GM12874 (cell line): ENCODE measurements at regions not wholly inside any gene's neighbourhood (a gene's known extent, or its start where the extent isn't known, plus 50 kb on each side); places are given as distances from the start of the nearest gene placed in this dataset.

Source experiments
- CTCF ChIP-seq: IDR thresholded peaks from 2 replicates; pipeline ENCODE4 v1.5.1; 2011; ENCODE audit warnings: low read depth, mild to moderate bottlenecking, control low read depth, low read length, moderate library complexity; ENCODE audit not compliant: insufficient read depth

GRCh38 chr9:126248680-126249079 lies 77.9 kb upstream of the MVB12B start:
- no peak for TF ChIP-seq CTCF

DNA sequence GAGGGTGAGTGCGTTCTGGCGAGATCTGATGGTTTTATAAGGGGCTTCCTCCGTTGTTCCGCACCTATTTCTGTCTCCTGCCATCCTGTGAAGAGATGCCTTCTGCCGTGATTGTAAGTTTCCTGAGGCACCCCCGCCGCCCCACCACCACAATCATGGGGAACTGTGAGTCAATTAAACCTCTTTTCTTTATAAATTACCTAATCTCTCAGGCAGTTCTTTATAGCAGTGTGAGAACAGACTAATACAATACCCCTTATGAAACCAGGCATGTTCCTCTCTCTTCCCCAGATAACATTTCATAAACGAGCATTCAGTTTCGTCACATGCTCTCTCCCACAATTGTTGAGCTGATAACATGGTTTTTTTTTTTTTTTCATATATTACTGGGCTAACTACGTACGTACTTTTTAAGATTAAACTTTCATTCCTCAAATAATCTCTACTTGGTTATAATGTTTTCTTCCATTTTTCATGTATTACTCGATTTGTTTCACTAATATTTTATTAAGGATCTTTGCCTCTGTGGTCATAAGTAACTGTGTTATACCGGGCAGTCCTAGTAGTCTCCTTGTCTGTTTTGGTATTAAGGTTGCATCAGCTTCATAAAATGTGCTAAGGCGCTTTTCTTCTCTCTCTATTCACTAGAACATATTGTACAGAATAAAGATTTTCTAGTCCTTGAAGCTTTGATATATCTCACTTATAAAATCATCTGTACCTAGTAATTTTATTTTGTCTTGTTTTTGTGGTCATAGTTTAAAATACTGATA lies 64.9 kb upstream of the MVB12B start:
- TF ChIP-seq CTCF: no peak

GRCh38 chr9:126262738-126263137 lies 63.9 kb upstream of the MVB12B start:
- no peak for TF ChIP-seq CTCF

GRCh38 chr9:126270556-126270955 lies 56.1 kb upstream of the MVB12B start:
- no peak for TF ChIP-seq CTCF

DNA sequence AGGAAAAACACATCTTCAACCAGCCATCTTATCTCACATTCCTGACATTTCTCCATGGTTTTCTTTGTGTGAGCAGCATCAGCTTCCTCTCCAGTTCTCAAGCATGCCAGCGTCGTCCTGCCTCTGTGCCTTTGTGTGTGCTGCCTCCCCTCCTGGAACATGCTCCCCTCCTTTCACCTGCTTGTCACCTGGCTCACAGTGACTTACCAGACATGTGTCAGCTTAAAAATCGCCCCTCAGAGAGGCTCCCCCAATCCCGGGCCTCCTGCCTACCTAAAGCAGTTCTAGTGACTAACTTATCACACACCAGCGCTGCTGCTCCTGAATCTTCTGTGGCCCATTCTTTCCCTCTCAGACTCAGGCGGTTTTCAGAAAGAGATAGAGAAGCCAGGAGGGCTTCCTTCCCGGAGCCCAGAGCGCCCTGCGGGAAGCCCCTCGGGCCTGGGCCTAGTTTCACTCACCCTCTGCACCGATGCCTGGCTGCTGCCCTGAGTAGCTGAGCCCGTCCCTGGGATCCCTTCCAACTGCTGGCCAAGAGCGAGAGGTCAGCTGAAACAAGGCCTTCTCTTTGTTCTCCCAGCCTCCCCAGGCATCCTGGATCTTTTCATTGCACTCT lies 51.1 kb upstream of the MVB12B start:
- TF ChIP-seq CTCF: no peak

DNA sequence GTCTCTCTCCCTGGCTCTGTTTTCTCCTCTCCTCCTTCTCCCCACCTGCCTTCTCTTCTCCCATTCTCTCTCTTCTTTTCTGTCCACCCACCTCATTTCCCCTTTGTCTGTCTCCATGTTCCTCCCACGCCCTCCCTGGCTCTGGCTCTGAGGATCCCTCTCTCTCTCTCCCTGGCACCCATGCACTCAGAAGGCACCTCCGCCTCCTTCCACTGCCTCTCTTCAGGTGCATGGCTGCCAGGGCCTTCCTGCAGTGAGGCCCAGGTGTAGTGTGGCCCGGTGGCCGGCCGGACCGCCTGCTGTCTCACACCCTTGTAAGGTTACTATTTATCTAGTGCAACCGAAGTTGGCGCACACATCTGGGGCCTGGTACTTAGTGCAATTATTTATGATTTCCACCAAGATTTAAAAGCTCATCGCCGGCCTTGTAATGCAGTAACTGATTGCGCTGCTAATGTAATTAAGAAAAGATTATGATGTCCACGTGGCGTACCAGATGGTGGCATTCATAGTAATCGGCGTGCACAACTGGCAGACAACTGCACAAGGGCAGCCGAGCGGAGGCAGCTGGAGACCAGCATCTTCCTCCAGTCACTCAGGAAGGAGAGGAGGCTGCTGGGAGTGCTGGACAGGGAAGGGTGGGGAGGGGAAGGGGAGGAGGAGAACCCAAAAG lies 50.4 kb upstream of the MVB12B start:
- TF ChIP-seq CTCF: no peak
